Activated CD4-positive, alpha-beta T cell treated with anti-CD3 and anti-CD28 coated beads, Interleukin-2, amount 10 ng/mL, durations not matched to agents 24 days and 14 days (primary cell): ENCODE measurements at regions not wholly inside any gene's neighbourhood (a gene's known extent, or its start where the extent isn't known, plus 50 kb on each side); places are given as distances from the start of the nearest gene placed in this dataset.

Experiments
- DNase-seq: peaks from one replicate; pipeline ENCODE4 v3.0.0; 2022
- H3K27ac Mint-ChIP-seq: one replicate; pipeline ENCODE4 v1.8.0; 2022; ENCODE audit warnings: mild to moderate bottlenecking, mixed read lengths
- H3K27me3 Mint-ChIP-seq: one replicate; pipeline ENCODE4 v1.8.0; 2022; ENCODE audit warnings: mixed read lengths
- H3K36me3 Mint-ChIP-seq: one replicate; pipeline ENCODE4 v1.8.0; 2022; ENCODE audit warnings: low read depth, mild to moderate bottlenecking, mixed read lengths
- H3K4me1 Mint-ChIP-seq: one replicate; pipeline ENCODE4 v1.8.0; 2021; ENCODE audit warnings: mixed read lengths
- H3K4me3 Mint-ChIP-seq: one replicate; pipeline ENCODE4 v1.8.0; 2022; ENCODE audit warnings: mild to moderate bottlenecking, moderate library complexity, mixed read lengths
- H3K9me3 Mint-ChIP-seq: one replicate; pipeline ENCODE4 v1.8.0; 2021; ENCODE audit warnings: mixed read lengths
- intact Hi-C: fragments of 100-400 bp; cut with micrococcal nuclease; formaldehyde crosslinking; loops from one replicate; pipeline ENCODE4 v1.15.1; 2023

GRCh38 chr12:77594366-77594765 is 236.3 kb upstream of the NAV3 start:
- no peak for DNase-seq
- no peaks in the 10 kb centered on the region for H3K4me1 Mint-ChIP-seq
- no peaks in the 10 kb centered on the region for H3K9me3 Mint-ChIP-seq
- no peak overlapping the region for H3K4me3 Mint-ChIP-seq
- H3K27ac Mint-ChIP-seq: no peak overlapping the region
- H3K27me3 Mint-ChIP-seq: no peaks in the 10 kb centered on the region
- H3K36me3 Mint-ChIP-seq: no peaks in the 10 kb centered on the region
- intact Hi-C loops: no loop called here

DNA sequence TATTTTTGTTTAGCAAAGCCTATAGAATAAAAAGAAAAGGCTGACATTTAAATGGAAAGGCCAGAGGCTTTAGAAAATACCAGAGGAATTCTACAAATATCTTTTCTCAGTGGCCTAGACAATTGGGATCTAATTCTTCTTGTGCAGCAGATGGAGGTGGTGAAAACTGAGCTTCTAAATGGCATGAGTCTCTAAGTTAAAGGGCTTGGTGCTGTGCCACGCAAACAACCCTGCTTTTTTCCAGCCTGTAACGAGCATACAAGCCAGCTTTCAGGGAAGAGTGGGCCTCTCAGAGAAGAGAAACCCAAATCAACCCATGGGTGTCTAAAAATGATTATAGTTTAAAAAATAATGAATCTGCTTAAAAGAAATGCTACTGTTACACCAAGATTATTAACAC is 237.9 kb upstream of the NAV3 start:
- Mint-ChIP-seq H3K27ac (no peak overlapping the region), H3K9me3 (no peaks in the 10 kb centered on the region), H3K4me1 (no peaks in the 10 kb centered on the region), H3K27me3 (no peaks in the 10 kb centered on the region), H3K4me3 (no peak overlapping the region), H3K36me3 (no peaks in the 10 kb centered on the region)
- DNase-seq: no peak
- intact Hi-C loops: no loop called here

GRCh38 chr12:77591959-77592743 is 238.5 kb upstream of the NAV3 start:
- H3K27ac Mint-ChIP-seq: no peak overlapping the region
- intact Hi-C loops: no loop called here
- no peak for DNase-seq
- no peaks in the 10 kb centered on the region for H3K27me3 Mint-ChIP-seq
- no peaks in the 10 kb centered on the region for H3K4me1 Mint-ChIP-seq
- no peaks in the 10 kb centered on the region for H3K36me3 Mint-ChIP-seq
- no peaks in the 10 kb centered on the region for H3K9me3 Mint-ChIP-seq
- H3K4me3 Mint-ChIP-seq: no peak overlapping the region

GRCh38 chr12:77590306-77590705 is 240.4 kb upstream of the NAV3 start:
- Mint-ChIP-seq H3K27ac (no peak overlapping the region), H3K27me3 (no peaks in the 10 kb centered on the region), H3K4me1 (no peaks in the 10 kb centered on the region), H3K4me3 (no peak overlapping the region), H3K9me3 (no peaks in the 10 kb centered on the region), H3K36me3 (no peaks in the 10 kb centered on the region)
- intact Hi-C loops: no loop called here
- DNase-seq: no peak

DNA sequence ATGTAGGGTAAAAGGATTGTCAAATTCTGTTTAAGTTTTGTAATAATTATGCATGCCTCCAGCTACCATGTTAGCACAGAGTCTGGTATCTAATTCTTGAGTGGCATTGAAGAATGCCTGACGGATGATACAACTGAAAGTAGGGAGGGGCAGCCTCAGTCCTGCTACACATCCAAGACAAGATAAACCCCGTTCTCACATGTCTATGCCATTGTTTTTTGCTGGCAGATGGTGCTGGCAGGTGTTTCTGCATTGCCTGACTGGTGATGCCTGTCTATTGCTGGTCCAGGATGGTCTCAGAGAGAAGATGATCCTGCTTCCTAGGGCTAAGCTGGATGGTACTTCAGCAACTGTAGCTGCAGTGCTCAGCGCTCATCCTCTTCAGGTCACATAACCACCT is 245.8 kb upstream of the NAV3 start:
- no peak for DNase-seq
- intact Hi-C loops: no loop called here
- H3K27me3 Mint-ChIP-seq: no peaks in the 10 kb centered on the region
- no peak overlapping the region for H3K27ac Mint-ChIP-seq
- no peak overlapping the region for H3K4me3 Mint-ChIP-seq
- H3K9me3 Mint-ChIP-seq: no peaks in the 10 kb centered on the region
- no peaks in the 10 kb centered on the region for H3K4me1 Mint-ChIP-seq
- no peaks in the 10 kb centered on the region for H3K36me3 Mint-ChIP-seq

GRCh38 chr12:77578466-77579220 is 252.1 kb upstream of the NAV3 start:
- DNase-seq: no peak
- no peaks in the 10 kb centered on the region for H3K4me1 Mint-ChIP-seq
- no peak overlapping the region for H3K4me3 Mint-ChIP-seq
- no peaks in the 10 kb centered on the region for H3K36me3 Mint-ChIP-seq
- no peaks in the 10 kb centered on the region for H3K27me3 Mint-ChIP-seq
- intact Hi-C loops: no loop called here
- H3K9me3 Mint-ChIP-seq: no peaks in the 10 kb centered on the region
- no peak overlapping the region for H3K27ac Mint-ChIP-seq

- DNase-seq: no peak
- no peaks in the 10 kb centered on the region for H3K36me3 Mint-ChIP-seq
- no peaks in the 10 kb centered on the region for H3K9me3 Mint-ChIP-seq
- H3K4me3 Mint-ChIP-seq: no peak overlapping the region
- H3K27ac Mint-ChIP-seq: no peak overlapping the region
- intact Hi-C loops: no loop called here
- no peaks in the 10 kb centered on the region for H3K4me1 Mint-ChIP-seq
- H3K27me3 Mint-ChIP-seq: no peaks in the 10 kb centered on the region
Observed at GRCh38 chr12:77577791-77578190, 252.9 kb upstream of the NAV3 start.

- no peak for DNase-seq
- Mint-ChIP-seq H3K27me3 (no peaks in the 10 kb centered on the region), H3K27ac (no peak overlapping the region), H3K36me3 (no peaks in the 10 kb centered on the region), H3K4me3 (no peak overlapping the region), H3K9me3 (no peaks in the 10 kb centered on the region), H3K4me1 (no peaks in the 10 kb centered on the region)
- intact Hi-C loops: no loop called here
Observed at GRCh38 chr12:77575376-77575919, 255.2 kb upstream of the NAV3 start.

- Mint-ChIP-seq H3K27ac (no peak overlapping the region), H3K36me3 (no peaks in the 10 kb centered on the region), H3K9me3 (no peaks in the 10 kb centered on the region), H3K27me3 (no peaks in the 10 kb centered on the region), H3K4me1 (no peaks in the 10 kb centered on the region), H3K4me3 (no peak overlapping the region)
- intact Hi-C loops: no loop called here
- no peak for DNase-seq
Observed at GRCh38 chr12:77572371-77572770, 258.3 kb upstream of the NAV3 start.

- Mint-ChIP-seq H3K9me3 (no peaks in the 10 kb centered on the region), H3K27me3 (no peaks in the 10 kb centered on the region), H3K4me3 (no peak overlapping the region), H3K4me1 (no peaks in the 10 kb centered on the region), H3K36me3 (no peaks in the 10 kb centered on the region), H3K27ac (no peak overlapping the region)
- intact Hi-C loops: no loop called here
- DNase-seq: no peak
Observed at GRCh38 chr12:77571768-77572167, 258.9 kb upstream of the NAV3 start.

DNA sequence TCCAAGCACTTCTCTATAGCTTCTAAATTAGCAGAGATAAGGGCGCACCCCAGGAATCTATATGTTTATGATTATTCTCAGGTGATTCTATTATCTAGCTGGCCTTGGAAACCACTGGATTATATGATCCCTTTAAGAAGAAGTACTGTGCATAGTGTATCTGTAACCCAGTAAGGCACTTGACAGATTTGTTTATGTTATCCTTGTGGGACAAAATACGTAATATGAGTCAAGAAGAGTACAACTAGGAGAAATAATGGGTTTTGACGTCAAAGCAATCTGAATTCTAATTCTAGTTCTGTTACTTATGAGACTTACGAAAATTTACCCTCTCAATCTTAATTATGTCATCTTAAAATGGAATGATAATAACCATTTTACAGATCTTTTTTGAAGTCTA is 259.6 kb upstream of the NAV3 start:
- H3K36me3 Mint-ChIP-seq: no peaks in the 10 kb centered on the region
- H3K4me3 Mint-ChIP-seq: no peak overlapping the region

GRCh38 chr12:77569876-77570275 is 260.8 kb upstream of the NAV3 start:
- no peaks in the 10 kb centered on the region for H3K9me3 Mint-ChIP-seq
- H3K36me3 Mint-ChIP-seq: no peaks in the 10 kb centered on the region
- no peaks in the 10 kb centered on the region for H3K27me3 Mint-ChIP-seq
- H3K4me1 Mint-ChIP-seq: no peaks in the 10 kb centered on the region
- intact Hi-C loops: no loop called here
- H3K27ac Mint-ChIP-seq: no peak overlapping the region
- no peak overlapping the region for H3K4me3 Mint-ChIP-seq
- no peak for DNase-seq

More for the DNA sequence above, 259.6 kb upstream of the NAV3 start:
- H3K4me1 Mint-ChIP-seq: no peaks in the 10 kb centered on the region
- DNase-seq: no peak
- no peak overlapping the region for H3K27ac Mint-ChIP-seq
- intact Hi-C loops: no loop called here
- H3K27me3 Mint-ChIP-seq: no peaks in the 10 kb centered on the region
- H3K9me3 Mint-ChIP-seq: no peaks in the 10 kb centered on the region

GRCh38 chr12:77560714-77561113 is 270.0 kb upstream of the NAV3 start:
- Mint-ChIP-seq H3K36me3 (no peaks in the 10 kb centered on the region), H3K27ac (no peak overlapping the region), H3K9me3 (no peaks in the 10 kb centered on the region), H3K4me1 (no peaks in the 10 kb centered on the region), H3K4me3 (no peak overlapping the region), H3K27me3 (no peaks in the 10 kb centered on the region)
- intact Hi-C loops: no loop called here
- no peak for DNase-seq

GRCh38 chr12:77559400-77560074 is 271.2 kb upstream of the NAV3 start:
- Mint-ChIP-seq H3K36me3 (no peaks in the 10 kb centered on the region), H3K4me1 (no peaks in the 10 kb centered on the region), H3K27ac (no peak overlapping the region), H3K27me3 (no peaks in the 10 kb centered on the region), H3K9me3 (no peaks in the 10 kb centered on the region), H3K4me3 (no peak overlapping the region)
- intact Hi-C loops: no loop called here
- DNase-seq: no peak
